RWPE1 (cell line): ENCODE measurements at regions not wholly inside any gene's neighbourhood (a gene's known extent, or its start where the extent isn't known, plus 50 kb on each side); places are given as distances from the start of the nearest gene placed in this dataset.

ENCODE experiments used
- CTCF ChIA-PET: fragments of 350-600 bp; sonication (Branson Sonifier 250); formaldehyde crosslinking; extraction: SDS; loops from one replicate; lab custom pipeline; 2021; lab: Yijun Ruan, JAX
- POLR2A ChIA-PET: fragments of 400-600 bp; formaldehyde crosslinking; extraction: SDS; loops from one replicate; lab custom pipeline; 2020; ENCODE audit warnings: antibody characterized with exemption; ENCODE audit not compliant: low non-redundant PET; lab: Yijun Ruan, JAX
- DNase-seq: peaks from one replicate; pipeline ENCODE4 v3.0.0; 2012; ENCODE audit warnings: low spot score
- H3K27ac ChIP-seq: fragments of 450-650 bp; 2 replicates; pipeline ENCODE4 v1.5.1; 2017
- CTCF ChIP-seq: fragments of 450-650 bp; conservative IDR thresholded peaks from 2 replicates; pipeline ENCODE4 v1.5.1; 2017; ENCODE audit warnings: low read depth, mild to moderate bottlenecking

GRCh38 chr1:2874207-2874606 lies 72.7 kb upstream of the TTC34 start:
- TF ChIP-seq CTCF, result no peak
- no peak overlapping the region for H3K27ac ChIP-seq
- ChIA-PET CTCF (interaction anchor here (0.7 kb wide), 1 partner anchor 596 kb away, joined by 4 read pairs; no protein-coding TSS in a partner anchor), POLR2A (no interaction called here)
- no peak for DNase-seq

DNA sequence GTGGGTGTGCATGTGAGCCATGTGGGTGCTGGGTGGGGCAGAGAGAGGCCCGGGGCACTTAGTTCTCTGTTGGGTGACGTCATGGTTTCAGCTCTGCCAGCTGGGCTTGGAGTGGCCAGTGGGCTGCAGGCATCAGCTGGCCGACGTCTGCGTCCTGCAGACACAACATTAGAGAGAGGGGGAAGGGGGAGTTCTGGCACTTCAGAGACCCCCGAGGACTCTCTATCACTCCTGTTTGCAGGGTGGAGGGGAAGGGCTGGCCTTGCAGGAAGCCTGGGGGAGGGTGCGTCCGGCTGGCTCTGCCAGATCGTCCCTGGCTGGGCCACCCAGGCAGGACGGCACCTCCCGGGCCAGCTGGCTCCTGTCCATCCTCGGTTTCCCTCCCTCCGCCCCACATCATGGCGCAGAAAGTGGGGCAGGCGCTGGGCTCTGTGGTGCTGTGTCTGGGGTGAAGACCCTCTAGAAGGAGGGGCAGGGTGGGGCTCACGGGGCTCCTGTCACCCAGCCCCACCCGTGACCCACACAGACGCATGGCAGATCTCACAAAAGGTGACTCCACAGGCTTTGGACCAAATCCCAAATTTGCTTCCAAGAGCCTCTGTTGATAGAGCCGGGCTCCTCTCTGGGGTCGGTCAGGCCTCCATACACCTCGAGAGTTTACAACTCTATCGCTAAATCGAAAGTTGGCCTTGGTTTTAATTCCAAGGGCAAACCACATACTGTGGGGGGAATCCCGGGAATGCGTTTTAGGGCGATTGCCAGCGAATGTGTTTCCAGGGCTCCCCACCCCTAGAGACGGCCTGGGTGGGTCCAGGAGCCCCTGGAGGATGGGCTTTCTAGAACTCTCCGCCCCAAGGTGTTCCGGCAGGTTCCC lies 73.4 kb upstream of the TTC34 start:
- ChIA-PET CTCF (interaction anchor here (0.6 to 0.7 kb wide), 3 partner anchors 8 to 597 kb away, joined by 3 to 4 read pairs (median 4); no protein-coding TSS in a partner anchor), POLR2A (no interaction called here)

GRCh38 chr1:2875707-2876561 lies 74.4 kb upstream of the TTC34 start:
- ChIA-PET CTCF (interaction anchor here (0.6 to 0.7 kb wide), 2 partner anchors 30 to 454 kb away, joined by 3 to 4 read pairs; no protein-coding TSS in a partner anchor), POLR2A (no interaction called here)
- DNase-seq, result no peak
- H3K27ac ChIP-seq, result no peak overlapping the region
- TF ChIP-seq CTCF, result no peak

More for the DNA sequence above, 73.4 kb upstream of the TTC34 start:
- no peak overlapping the region for H3K27ac ChIP-seq
- no peak for DNase-seq
- no peak for TF ChIP-seq CTCF

DNA sequence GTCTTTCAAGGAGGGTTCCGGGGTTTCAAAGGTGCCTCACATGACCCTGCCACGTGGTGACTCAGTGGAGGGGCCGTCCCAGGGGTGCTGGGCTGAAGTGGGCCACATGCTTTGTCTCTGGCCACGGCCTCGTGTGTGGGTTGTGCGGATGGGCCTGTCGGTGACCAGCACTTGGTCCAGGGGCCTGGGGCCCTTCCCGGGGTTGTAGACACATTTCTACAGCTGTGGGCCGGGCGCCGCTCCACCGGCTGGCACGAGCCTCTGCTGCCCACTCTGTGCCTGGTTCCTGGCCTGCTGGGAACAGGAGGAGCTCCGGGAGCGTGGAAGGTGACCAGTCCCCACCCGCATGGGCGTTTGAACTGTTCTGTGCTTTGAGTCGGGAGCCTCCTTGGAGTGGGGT lies 75.4 kb upstream of the TTC34 start:
- TF ChIP-seq CTCF, result no peak
- no peak overlapping the region for H3K27ac ChIP-seq
- no peak for DNase-seq
- ChIA-PET POLR2A (no interaction called here), CTCF (interaction anchor here (0.6 to 0.7 kb wide), 4 partner anchors 30 to 495 kb away, joined by 3 to 4 read pairs (median 3); no protein-coding TSS in a partner anchor)

GRCh38 chr1:2877391-2877790 lies 75.9 kb upstream of the TTC34 start:
- no peak for TF ChIP-seq CTCF
- no peak overlapping the region for H3K27ac ChIP-seq
- DNase-seq, result no peak
- ChIA-PET CTCF (interaction anchor here (0.6 to 0.7 kb wide), 3 partner anchors 30 to 388 kb away, joined by 3 to 4 read pairs (median 3); no protein-coding TSS in a partner anchor), POLR2A (no interaction called here)

- ChIA-PET POLR2A (no interaction called here), CTCF (no interaction called here)
- H3K27ac ChIP-seq, result no peak overlapping the region
- TF ChIP-seq CTCF, result no peak
- DNase-seq, result no peak
These were observed 77.1 kb upstream of the TTC34 start for GRCh38 chr1:2878591-2878990.
